ENCODE measurements at regions not wholly inside any gene's neighbourhood (a gene's known extent, or its start where the extent isn't known, plus 50 kb on each side); places are given as distances from the start of the nearest gene placed in this dataset.
"Not testable (repeated sequence)": the region's sequence is repeated elsewhere in the genome, so short reads cannot be mapped to it uniquely, and the experiment has no call there.

- in situ Hi-C loops (cut with HindIII; ENCODE audit: low sequenced_read_pairs) = no loop called here
These were observed 70.1 kb downstream of the FBXO4 start for GRCh38 chr5:41995193-41995592.

- in situ Hi-C loops (cut with HindIII; ENCODE audit: low sequenced_read_pairs) = no loop called here
These were observed 76.6 kb downstream of the FBXO4 start for GRCh38 chr5:42001673-42002072.

- in situ Hi-C loops (cut with HindIII; ENCODE audit: low sequenced_read_pairs) = not testable (repeated sequence)
These were observed 78.8 kb downstream of the FBXO4 start for GRCh38 chr5:42003852-42004251.

GRCh38 chr5:42005561-42006153 lies 80.6 kb downstream of the FBXO4 start:
- in situ Hi-C loops (cut with HindIII; ENCODE audit: low sequenced_read_pairs) = no loop called here

GRCh38 chr5:42013561-42013960 lies 88.5 kb downstream of the FBXO4 start:
- in situ Hi-C loops (cut with HindIII; ENCODE audit: low sequenced_read_pairs) = no loop called here

- in situ Hi-C loops (cut with HindIII; ENCODE audit: low sequenced_read_pairs) = no loop called here
These were observed 90.2 kb downstream of the FBXO4 start for GRCh38 chr5:42015254-42015653.

GRCh38 chr5:42015681-42016080 lies 90.6 kb downstream of the FBXO4 start:
- in situ Hi-C loops (cut with HindIII; ENCODE audit: low sequenced_read_pairs) = no loop called here

- in situ Hi-C loops (cut with HindIII; ENCODE audit: low sequenced_read_pairs) = no loop called here
These were observed 95.9 kb downstream of the FBXO4 start for GRCh38 chr5:42020788-42021530.

GRCh38 chr5:42021923-42022322 lies 96.8 kb downstream of the FBXO4 start:
- in situ Hi-C loops (cut with HindIII; ENCODE audit: low sequenced_read_pairs) = no loop called here

GRCh38 chr5:42022383-42022972 lies 97.4 kb downstream of the FBXO4 start:
- in situ Hi-C loops (cut with HindIII; ENCODE audit: low sequenced_read_pairs) = no loop called here

GRCh38 chr5:42026446-42026845 lies 101.4 kb downstream of the FBXO4 start:
- in situ Hi-C loops (cut with HindIII; ENCODE audit: low sequenced_read_pairs) = no loop called here

- in situ Hi-C loops (cut with HindIII; ENCODE audit: low sequenced_read_pairs) = no loop called here
These were observed 107.1 kb downstream of the FBXO4 start for GRCh38 chr5:42032137-42032536.

- in situ Hi-C loops (cut with HindIII; ENCODE audit: low sequenced_read_pairs) = no loop called here
These were observed 110.4 kb downstream of the FBXO4 start for GRCh38 chr5:42035526-42035925.

GRCh38 chr5:42036379-42036778 lies 111.3 kb downstream of the FBXO4 start:
- in situ Hi-C loops (cut with HindIII; ENCODE audit: low sequenced_read_pairs) = no loop called here

GRCh38 chr5:42037379-42037932 lies 112.4 kb downstream of the FBXO4 start:
- in situ Hi-C loops (cut with HindIII; ENCODE audit: low sequenced_read_pairs) = no loop called here

- in situ Hi-C loops (cut with HindIII; ENCODE audit: low sequenced_read_pairs) = loop anchor here (5.0 kb wide), 1 partner anchor 49 kb away; no protein-coding TSS in a partner anchor
These were observed 118.3 kb downstream of the FBXO4 start for GRCh38 chr5:42043400-42043799.

- in situ Hi-C loops (cut with HindIII; ENCODE audit: low sequenced_read_pairs) = no loop called here
These were observed 132.2 kb downstream of the FBXO4 start for GRCh38 chr5:42057254-42057690.

GRCh38 chr5:42059291-42059690 lies 134.2 kb downstream of the FBXO4 start:
- in situ Hi-C loops (cut with HindIII; ENCODE audit: low sequenced_read_pairs) = no loop called here

- in situ Hi-C loops (cut with HindIII; ENCODE audit: low sequenced_read_pairs) = loop anchor here (10.0 kb wide), 1 partner anchor 195 kb away; no protein-coding TSS in a partner anchor
These were observed 134.8 kb downstream of the FBXO4 start for GRCh38 chr5:42059778-42060464.

- in situ Hi-C loops (cut with HindIII; ENCODE audit: low sequenced_read_pairs) = loop anchor here (10.0 kb wide), 1 partner anchor 196 kb away; no protein-coding TSS in a partner anchor
These were observed 136.0 kb downstream of the FBXO4 start for GRCh38 chr5:42061121-42061520.

GRCh38 chr5:42064821-42065220 lies 139.7 kb downstream of the FBXO4 start:
- in situ Hi-C loops (cut with HindIII; ENCODE audit: low sequenced_read_pairs) = loop anchor here (10.0 kb wide), 1 partner anchor 200 kb away; no protein-coding TSS in a partner anchor
